Ureter (tissue), 1 donor: ENCODE measurements at regions not wholly inside any gene's neighbourhood (a gene's known extent, or its start where the extent isn't known, plus 50 kb on each side); places are given as distances from the start of the nearest gene placed in this dataset.

Experiments
- DNase-seq: peaks from one replicate; pipeline ENCODE4 v3.0.0-alpha.2; 2020; ENCODE audit warnings: low spot score
- donor health status: DM: yes; HTN: yes; CAD: no.

DNA sequence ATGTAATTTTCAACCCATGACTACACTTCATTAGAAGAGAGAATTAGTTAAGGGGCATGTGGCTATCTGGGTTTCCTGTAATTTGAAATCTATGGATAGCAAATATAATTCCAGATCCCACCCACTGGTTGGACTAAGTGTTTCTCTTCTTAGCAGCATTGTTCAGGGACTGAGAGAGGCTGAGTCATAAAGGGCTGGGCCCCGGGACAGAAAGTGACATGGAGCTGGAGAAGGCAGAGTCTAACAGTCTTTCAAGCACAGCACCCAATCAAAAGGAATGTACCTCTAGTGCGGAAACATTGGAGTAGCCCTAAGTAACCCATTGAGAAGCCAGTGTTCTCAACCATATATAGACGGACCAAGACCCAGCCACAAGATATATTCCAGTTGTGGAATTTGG, 363.9 kb downstream of the DHX35 start:
- no peak for DNase-seq

GRCh38 chr20:39318911-39319310, 356.8 kb downstream of the DHX35 start:
- DNase-seq, result no peak

GRCh38 chr20:39312676-39313075, 350.5 kb downstream of the DHX35 start:
- DNase-seq, result no peak

- no peak for DNase-seq
These were observed 349.8 kb downstream of the DHX35 start for GRCh38 chr20:39311851-39312506.

- no peak for DNase-seq
These were observed 348.3 kb downstream of the DHX35 start for GRCh38 chr20:39310363-39310995.

DNA sequence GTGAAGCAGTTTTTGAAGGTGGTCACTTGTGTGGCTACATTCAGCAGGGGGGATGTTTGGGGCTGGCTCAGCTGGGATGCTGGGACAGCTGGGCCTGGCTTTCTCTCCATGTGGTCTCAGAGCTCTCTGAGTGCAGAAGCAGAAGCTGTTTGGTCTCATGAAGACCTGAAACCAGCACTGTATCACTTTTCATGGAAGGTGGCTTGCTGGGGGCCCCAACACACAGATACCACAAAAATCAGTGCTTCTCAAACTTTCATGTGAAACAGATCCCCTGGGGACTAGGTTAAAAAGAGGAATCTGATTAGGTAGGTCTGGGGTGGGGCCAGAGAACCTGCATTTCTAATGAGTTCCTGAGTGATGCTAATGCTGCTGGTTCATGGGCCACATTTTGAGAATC, 347.3 kb downstream of the DHX35 start:
- DNase-seq, result no peak

DNA sequence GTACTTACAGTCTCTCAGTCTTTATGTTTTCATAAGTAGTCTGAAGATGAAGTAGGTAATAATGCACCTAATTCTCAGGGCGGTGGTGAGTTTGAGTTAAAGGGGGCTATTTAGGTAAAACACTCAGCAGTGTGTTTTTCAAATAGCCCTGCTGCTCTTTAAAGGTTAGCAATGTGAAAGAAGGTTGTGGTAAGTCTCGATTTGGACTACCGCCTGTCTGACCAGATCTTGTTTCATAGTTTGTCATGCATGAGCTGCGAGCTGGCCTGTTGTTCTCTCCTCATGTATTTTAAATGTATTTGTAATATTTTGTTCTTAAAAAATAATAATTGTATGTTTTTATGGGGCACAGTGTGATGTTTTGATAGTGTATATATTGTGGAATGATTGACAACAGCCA, 340.2 kb downstream of the DHX35 start:
- no peak for DNase-seq

DNA sequence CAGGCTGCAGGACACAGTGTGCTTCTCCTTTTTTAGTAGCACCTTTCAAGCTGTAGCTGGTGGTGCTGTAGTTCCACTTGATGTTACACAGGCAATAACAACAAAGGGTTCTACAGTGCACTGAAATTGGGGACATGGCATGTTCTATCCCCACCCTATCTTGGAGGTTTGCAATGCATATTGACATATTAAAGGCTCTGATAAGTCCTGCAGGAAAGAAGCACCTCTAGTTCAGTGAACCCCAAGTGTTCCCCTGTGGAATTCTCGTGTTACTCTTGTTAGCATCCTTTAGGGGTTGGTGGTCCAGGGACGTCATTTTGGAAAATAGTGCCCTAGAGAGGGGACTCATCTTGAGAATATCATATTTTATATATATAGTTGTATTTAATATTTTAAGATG, 337.6 kb downstream of the DHX35 start:
- DNase-seq, result no peak

DNA sequence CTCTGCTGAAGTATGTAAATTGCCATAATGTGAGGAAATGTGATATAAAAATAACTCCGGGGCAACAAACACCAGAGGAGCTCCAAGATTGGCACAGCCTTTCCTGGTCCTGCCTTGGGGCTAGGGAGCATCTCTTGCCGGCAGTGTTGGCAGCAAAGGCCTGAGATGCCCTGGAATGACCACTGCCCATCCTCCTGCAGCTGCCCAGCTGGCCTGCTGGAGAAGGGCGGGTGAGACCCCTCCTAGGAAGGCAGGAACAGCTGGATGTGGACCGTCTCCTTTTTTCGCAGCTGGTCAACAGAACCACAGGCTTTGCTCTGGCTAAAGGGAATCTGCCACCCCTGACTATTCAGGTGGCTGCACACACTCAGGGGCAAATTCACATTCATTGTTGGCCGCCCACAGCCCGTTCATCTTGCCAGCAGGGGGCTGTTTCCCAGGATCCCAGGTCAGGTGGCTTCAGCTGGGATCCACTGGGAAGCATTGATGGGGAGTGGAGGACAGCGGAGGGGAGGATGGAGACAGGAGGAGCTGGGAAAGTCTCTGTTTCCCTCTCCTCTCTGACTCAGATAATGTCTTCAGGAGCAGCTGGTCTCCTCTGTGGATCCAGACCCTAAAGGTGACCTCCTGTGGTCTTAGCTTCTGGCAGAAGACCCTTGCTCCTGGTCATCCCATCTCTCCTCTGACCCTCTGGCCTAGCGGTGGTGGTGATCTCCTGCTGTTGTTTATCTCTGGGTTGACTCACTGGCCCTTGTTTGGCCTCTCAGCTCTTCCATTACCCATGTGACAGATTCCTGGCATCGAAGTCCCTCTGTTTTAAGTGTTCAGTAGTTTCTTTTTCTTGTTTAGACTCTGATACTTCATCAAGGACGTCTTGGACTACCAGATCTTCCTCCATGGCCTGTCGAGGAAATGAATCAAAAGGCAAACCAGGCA, 336.7 kb downstream of the DHX35 start:
- no peak for DNase-seq

DNA sequence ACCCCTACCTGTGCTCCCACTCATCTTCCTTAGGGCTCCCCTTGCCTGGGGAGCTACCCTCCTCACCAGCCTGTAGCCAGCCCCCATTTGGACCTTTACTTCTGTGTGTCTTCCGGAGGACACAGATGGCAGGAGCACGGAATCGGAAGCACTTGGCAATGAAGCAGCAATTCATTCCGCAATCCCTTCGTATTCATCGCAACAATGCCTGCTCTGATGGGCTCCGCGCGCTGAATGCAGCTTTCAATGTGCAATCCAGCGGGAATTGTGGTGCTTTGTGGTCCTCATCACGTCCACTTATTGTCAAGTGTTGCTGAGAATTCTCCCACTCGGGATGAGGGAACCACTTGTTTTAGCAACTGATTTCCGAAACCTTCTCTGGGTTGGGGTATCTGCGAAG, 336.0 kb downstream of the DHX35 start:
- DNase-seq, result no peak

DNA sequence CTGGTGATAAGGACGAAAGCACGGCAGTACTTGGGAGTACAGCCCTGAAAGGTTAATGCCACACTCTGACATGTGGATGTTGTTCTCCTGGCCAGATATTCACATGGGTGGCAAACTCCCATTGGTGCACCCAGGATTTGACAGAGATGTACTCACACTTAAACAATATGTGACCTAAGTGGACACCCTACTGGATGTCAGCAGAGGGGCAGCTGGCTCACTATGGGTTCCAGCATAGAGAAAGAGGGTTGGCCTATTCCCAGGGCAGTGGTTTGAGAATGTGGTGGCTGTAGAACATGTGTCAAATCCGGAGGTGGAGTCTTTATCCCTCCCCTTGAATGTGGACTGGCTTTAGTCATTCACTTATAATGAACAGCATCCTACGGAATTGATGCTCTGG, 333.2 kb downstream of the DHX35 start:
- no peak for DNase-seq

DNA sequence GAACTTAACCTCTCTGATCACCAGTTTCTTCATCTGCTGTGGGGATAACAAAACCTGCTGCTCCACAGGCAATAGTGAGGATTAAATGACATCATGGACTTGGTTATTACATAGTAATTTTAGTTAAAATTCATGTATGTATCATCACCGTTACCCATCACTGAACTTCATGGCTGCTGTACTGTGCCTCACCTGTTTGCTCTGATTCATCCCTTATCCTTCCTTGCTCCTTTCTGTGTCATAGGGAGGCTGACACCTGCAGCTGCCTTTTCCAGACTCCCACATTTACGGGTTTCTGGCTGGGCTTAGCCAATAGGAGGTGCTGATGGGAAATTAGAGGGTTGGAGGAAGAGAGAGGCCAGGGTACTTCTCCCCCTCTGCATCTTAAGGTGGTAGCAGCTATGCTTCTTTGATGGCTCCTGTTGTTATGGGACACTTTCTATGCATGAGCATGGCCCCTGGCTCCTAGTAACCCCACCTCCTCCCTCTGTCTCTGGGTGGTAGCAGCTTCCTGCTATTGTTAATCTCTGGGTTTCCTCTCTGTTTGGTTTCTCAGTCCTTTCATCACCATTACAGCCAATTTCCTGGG, 332.1 kb downstream of the DHX35 start:
- DNase-seq, result no peak

DNA sequence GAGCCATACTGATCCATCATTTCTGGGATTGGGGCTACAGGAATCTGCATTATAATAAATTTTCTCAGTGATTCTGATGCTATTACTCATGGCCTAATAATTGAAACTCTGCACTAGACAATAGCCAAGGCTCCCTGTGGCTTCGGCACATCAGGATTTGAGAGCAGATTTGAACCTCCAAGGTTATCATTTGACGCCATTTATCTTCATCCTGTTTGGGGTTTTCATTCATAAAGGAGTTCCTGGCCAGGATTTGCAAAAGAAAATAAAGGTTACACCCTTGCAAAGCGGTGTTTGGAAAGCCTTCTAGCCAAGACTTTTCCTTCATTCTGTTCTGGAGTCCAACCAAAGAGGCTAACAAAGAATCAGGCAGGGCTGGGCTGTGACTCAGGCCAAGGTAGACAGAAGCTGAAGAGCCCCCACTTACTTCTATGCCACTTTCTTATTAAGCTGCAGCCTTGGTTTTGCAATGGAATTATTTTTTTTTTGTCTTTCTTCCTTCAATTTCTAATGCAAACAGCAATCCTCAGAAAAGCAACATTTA, 330.1 kb downstream of the DHX35 start:
- DNase-seq, result no peak

DNA sequence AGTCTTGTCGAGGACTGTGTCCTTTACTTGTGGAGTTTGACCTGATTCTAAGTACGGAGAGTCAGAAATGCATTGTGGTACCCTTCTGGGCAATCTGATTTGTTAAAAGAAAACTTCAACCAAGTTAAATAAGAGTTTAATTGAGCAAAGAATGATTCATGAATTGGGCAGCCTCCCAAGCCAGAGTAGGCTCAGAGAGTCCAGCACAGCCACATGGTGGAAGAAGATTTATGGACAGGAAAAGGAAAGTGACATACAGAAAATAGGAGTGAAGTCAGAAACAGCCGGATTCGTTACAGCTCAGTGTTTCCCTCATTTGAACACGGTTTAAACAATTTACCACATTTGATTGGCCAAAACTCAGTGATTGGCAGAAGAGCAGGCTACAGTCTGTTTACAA, 329.2 kb downstream of the DHX35 start:
- no peak for DNase-seq

DNA sequence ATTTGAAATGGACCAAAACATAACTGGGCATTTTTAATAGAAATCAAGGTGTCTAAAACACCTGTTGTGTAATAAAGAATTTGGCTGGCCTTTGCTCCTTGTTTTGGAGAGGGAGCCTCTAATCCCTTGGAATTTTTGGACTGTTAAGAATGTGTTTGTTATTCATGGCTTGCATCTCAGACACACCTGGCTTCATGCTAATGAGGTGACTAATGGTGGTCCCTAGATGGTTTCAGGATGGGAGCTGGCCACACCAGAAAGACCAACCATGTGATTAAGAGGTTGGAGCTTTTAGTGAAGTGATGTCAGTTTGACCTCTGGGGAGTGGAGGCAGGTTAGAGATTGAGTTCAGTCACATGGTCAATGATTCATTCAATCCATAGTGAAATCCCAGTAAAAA, 328.4 kb downstream of the DHX35 start:
- DNase-seq, result no peak

- no peak for DNase-seq
These were observed 327.7 kb downstream of the DHX35 start for GRCh38 chr20:39289831-39290230.

GRCh38 chr20:39289316-39289715, 327.2 kb downstream of the DHX35 start:
- no peak for DNase-seq

DNA sequence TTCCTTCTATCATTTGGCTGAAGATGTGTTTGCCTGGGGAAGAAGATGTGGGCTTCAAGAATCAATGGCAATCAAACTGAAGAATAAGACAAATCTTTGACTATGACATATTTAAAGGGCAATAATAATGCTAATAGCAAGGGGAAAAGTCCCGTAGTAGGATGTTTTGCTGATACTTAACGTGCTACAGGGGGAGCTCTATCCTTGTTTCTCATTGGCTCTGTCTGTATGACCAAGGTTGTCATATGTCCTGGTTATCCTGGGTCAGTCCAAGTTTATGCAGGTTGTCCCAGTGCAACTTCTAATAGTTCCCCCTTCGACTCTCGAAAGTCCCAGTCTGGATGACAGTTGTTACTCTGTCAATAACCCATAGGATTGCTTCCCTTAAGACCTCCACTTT, 321.3 kb downstream of the DHX35 start:
- no peak for DNase-seq

DNA sequence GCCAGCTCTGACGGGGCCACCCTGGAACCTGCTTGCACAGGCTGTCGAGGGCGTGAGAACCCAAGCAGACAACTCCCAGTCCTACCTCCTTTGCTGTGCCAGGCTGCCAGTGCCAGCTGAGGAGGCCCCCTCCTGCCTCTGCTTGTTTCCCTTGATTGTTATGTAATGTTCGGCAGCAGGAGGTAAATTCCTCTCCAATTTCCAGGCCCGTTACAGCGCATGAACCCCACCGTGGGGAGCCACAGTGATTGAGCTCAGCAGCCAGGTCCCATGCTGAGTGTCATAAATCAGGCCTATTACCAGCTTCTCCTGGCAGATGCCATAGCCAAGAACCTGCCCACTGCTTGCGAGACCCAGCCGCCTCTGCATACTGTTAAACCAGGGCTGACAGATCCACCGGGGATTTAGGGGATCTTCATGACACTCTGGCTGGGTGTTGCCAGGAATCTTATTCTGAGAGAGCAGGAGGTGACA, 320.5 kb downstream of the DHX35 start:
- DNase-seq, result no peak

GRCh38 chr20:39280875-39281274, 318.7 kb downstream of the DHX35 start:
- no peak for DNase-seq

- DNase-seq, result no peak
These were observed 316.2 kb downstream of the DHX35 start for GRCh38 chr20:39278230-39278788.

GRCh38 chr20:39277185-39277584, 315.0 kb downstream of the DHX35 start:
- no peak for DNase-seq
